ENCODE measurements at regions not wholly inside any gene's neighbourhood (a gene's known extent, or its start where the extent isn't known, plus 50 kb on each side); places are given as distances from the start of the nearest gene placed in this dataset.
"Not testable (repeated sequence)": the region's sequence is repeated elsewhere in the genome, so short reads cannot be mapped to it uniquely, and the experiment has no call there.

DNA sequence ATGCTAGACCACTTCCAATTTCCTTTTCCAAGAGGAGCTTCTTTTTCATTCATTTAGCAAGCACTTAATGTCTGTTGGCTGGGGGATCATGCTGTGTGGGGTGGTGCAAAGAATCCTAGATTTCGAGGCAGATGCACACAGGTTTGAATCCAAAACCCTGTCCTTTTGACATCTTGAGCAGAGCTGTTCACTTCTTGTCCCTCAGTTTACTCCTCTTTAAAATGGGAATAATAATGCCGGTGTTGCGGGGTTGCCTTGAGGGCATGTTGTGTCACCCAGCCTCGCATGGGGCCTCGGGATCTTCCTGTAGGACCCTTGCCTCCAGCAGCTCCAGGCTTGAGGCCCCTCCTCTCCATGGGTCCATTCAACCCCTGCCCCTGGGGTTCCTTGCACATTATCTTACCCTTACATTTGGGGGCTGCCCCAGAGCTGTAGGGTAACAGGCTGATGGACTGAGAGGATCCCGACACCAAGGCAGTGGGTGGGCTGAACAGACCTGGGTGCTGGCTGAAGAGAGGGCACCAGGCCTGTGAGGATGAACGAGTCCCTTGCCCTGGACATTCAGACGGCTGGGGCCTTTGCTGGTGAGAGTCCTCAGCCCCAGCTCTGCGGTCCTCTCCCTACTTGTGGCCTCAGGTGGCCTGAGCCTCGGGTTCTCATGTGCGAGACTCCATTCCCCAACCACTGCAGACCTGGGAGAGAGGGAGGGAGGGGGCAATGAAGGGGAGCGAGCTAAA is 145.8 kb downstream of the BARX1 start:
- no peak for DNase-seq

DNA sequence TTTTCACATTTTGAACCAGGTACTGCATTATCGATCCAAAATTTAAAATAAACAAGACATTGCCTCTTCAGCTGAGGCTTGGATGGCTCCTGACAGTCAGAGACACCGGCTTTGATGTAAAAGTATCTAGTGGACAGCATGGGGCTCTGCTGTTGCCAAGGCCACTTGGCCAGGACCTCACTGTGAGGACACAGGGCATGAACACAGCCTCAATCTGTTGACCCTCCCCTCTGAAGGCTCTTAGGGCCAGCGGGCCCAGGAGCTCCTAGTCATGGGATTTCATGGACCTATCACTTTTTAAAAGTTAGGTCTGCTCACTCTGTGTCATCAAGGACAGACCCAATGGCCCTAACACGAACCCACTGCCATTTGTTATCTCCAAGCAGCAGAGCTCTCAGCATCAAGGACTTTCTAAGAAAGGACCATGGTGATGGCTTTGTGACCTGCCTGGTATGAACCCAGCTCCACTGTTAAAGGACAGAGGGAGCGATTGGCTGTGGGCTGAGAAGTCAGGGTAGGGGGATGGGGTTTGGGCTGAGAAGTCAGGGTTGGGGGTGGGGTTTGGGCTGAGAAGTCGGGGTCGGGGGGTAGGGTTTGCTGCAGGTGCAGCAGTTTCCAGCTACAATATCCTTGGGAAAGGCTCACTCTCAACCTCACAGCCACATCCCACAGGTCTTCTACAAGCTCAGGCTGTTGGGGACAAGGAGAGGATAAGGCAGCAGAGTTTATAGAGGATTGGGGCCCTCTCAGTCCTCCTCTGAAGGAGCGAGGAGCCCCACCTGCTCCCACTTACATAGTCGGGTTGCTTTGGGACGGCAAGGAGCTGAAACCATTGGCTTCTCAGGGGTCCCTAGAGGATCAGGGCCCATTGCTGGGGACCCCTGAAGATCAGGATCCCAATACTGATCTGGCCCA is 146.8 kb downstream of the BARX1 start:
- DNase-seq: no peak

- no peak for DNase-seq
Observed at GRCh38 chr9:93807166-93808074, 147.7 kb downstream of the BARX1 start.

DNA sequence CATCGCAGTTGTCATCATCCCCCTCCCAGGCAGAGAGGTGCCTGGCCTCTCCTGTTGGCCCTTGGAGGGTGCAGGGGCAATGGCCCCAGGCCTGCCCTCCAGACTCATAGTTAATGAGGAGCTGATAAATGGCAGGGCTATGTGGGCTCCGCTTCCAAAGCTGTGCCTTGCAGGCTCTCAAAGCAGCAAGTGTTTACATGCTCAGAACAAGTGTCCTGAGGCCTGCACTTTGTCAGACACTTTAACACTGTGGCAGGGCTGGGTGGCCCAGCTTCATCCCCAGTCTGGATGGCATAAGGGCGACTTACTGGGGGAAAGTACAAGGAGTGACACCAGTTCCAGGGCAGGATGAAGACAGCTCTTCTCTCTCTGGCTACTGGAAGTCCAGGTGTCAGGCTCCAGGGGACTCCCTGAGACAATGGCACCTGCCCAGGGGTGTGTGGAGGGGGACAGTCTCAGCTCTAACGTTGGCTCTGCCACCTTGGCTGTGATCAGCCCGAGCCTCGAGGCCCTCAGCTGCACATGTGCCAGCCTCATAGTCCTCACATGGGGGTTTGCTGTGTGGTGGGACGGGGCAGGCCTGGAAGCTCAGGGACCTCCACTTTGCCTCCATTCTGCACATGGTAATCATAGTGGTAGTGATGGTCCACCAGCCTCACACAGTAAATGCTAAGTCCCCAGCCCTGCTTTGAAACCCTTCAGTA is 153.4 kb downstream of the BARX1 start:
- no peak for DNase-seq

- DNase-seq: no peak
Observed at GRCh38 chr9:93801120-93801519, 154.0 kb downstream of the BARX1 start.

GRCh38 chr9:93792358-93792757 is 162.8 kb downstream of the BARX1 start:
- DNase-seq: no peak

GRCh38 chr9:93786204-93786603 is 169.0 kb downstream of the BARX1 start:
- DNase-seq: no peak

- no peak for DNase-seq
Observed at GRCh38 chr9:93776873-93777272, 178.3 kb downstream of the BARX1 start.

DNA sequence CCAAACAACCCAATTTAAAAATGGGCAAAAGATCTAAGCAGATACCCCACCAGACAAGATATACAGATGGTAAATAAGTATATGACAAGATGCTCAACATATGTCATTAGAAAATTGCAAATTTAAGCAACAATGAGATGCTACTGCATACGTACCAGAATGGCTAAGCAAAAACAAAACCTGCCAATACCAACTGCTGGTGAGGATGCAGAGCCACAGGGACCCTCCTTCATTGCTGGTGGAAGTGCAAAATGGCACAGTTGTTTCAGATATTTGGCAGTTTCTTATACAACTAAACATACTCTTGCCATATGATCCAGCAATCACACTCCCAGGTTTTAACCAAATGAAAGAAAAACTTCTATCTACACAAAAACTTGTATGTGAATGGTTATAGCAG is 178.9 kb downstream of the BARX1 start:
- DNase-seq: no peak

- DNase-seq: no peak
Observed at GRCh38 chr9:93774331-93775102, 180.6 kb downstream of the BARX1 start.

GRCh38 chr9:93771276-93771675 is 183.9 kb downstream of the BARX1 start:
- DNase-seq: no peak

DNA sequence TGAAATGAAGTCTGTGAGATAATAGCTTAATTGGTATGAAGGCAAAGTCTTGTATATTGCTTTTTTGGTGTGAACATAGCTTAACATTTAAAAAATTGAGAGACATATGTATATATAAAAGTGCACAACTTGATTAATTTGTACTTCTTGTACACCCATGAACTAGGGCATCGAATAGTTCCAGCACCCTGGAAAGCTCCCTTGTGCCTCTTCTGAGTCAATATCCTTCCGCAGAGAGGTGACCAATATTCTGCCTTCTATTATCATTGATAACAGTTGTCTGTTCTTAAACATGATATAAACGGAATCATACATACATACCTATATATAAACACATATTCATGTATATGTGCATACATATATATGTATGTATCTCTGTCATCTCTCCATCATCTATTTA is 185.4 kb downstream of the PHF2 start:
- no peak for DNase-seq

DNA sequence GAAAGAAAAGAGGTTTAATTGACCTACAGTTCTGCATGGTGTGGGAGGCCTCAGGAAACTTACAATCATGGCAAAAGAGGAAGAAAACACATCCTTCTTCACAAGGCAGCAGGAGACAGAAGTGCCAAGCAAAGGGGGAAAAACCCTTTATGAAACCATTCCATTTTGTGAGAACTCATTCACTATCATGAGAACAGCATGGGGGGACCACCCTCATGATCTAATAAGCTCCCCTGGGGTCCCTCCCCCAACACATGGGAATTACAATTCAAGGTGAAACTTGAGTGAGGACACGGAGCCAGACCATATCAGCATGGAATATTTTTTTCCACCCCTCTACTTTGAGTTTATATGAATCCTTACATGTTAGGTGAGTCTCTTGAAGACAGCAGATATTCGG is 173.7 kb downstream of the PHF2 start:
- no peak for DNase-seq

GRCh38 chr9:93748827-93749226 is 172.4 kb downstream of the PHF2 start:
- not testable (repeated sequence) for DNase-seq

DNA sequence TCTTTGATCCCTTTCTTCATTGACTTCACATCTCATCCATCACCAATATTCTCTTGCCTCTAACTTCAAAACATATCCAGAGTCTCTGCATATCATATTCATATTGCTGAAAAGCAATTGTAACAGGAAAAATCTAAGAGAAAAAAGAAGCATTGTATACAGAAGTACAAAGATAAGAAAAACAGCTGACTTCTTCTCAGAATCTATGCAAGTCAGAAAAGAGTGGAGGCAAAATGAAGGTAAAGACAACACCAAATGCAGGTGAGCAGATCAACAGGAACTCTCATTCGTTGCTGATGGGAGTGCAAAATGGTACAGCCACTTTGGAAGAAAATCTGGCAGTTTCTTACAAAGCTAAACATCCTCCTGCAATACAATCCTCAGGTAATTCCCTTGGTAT is 155.6 kb downstream of the PHF2 start:
- DNase-seq: no peak

DNA sequence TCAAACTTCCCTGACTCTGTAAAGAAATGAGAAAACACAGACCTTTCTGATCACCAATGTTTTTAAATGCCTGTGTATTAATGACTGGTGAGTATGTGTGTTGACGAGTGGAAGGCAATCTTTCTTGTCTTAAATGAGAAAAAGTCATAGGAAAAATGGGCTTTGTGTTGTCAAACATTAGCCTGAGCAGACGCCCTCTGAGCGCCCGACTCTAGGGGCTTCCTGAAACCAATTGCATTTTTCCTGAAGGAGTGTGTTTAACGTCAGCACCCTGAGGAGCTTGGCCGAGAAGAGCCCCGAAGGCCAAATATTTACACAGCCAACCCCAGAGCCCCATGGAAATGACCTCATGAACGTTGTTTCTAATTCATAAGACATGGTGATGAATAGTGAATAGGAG is 154.3 kb downstream of the PHF2 start:
- DNase-seq: no peak

DNA sequence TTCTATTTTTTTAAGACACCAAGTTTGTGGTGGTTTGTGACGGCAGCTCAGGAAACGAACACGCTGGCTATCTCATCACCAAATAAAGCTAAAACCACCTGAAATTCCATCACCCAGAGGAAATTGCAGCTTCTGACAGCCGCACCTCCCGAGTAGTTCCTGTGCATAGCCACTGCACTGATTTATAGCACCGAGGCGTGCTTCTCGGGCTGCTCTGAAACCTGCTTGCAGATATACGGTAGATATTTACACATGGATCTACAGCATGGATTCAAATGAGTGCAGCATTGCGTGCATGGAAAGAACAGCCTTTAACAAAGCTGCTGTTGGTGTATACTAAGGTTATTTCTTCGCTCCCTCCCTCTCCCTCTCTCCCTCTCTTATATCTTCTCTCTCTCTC is 153.8 kb downstream of the PHF2 start:
- no peak for DNase-seq
